ENCODE measurements at regions not wholly inside any gene's neighbourhood (a gene's known extent, or its start where the extent isn't known, plus 50 kb on each side); places are given as distances from the start of the nearest gene placed in this dataset.

DNA sequence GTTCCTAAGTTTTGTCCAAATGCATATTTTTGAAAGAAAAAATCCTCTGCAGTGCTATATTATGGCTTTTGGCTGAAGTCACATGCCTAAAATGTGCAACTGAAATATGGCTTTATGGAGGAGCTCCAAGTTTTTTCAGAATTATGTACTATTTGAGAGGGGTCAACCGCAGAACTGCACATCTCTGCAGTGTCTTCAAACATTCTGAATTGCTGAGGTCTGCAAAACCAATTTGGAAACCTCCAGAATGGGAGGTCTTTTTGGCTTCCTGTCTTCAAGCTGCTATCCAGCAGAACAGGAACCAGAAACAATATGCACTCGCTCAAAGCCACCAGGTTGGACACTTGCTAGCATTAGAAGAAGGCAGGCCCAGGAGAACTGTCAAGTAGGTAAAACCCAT is 376.0 kb upstream of the PAPPA start:
- no peak for TF ChIP-seq POLR2A (IDR thresholded peaks at IDR 0.05)
- TF ChIP-seq, protein P1, sequence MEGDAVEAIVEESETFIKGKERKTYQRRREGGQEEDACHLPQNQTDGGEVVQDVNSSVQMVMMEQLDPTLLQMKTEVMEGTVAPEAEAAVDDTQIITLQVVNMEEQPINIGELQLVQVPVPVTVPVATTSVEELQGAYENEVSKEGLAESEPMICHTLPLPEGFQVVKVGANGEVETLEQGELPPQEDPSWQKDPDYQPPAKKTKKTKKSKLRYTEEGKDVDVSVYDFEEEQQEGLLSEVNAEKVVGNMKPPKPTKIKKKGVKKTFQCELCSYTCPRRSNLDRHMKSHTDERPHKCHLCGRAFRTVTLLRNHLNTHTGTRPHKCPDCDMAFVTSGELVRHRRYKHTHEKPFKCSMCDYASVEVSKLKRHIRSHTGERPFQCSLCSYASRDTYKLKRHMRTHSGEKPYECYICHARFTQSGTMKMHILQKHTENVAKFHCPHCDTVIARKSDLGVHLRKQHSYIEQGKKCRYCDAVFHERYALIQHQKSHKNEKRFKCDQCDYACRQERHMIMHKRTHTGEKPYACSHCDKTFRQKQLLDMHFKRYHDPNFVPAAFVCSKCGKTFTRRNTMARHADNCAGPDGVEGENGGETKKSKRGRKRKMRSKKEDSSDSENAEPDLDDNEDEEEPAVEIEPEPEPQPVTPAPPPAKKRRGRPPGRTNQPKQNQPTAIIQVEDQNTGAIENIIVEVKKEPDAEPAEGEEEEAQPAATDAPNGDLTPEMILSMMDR (IDR thresholded peaks at IDR 0.05) = no peak

Measured in prostate gland (tissue), 2 donors.